ENCODE measurements at regions not wholly inside any gene's neighbourhood (a gene's known extent, or its start where the extent isn't known, plus 50 kb on each side); places are given as distances from the start of the nearest gene placed in this dataset.
"Not testable (repeated sequence)": the region's sequence is repeated elsewhere in the genome, so short reads cannot be mapped to it uniquely, and the experiment has no call there.

DNA sequence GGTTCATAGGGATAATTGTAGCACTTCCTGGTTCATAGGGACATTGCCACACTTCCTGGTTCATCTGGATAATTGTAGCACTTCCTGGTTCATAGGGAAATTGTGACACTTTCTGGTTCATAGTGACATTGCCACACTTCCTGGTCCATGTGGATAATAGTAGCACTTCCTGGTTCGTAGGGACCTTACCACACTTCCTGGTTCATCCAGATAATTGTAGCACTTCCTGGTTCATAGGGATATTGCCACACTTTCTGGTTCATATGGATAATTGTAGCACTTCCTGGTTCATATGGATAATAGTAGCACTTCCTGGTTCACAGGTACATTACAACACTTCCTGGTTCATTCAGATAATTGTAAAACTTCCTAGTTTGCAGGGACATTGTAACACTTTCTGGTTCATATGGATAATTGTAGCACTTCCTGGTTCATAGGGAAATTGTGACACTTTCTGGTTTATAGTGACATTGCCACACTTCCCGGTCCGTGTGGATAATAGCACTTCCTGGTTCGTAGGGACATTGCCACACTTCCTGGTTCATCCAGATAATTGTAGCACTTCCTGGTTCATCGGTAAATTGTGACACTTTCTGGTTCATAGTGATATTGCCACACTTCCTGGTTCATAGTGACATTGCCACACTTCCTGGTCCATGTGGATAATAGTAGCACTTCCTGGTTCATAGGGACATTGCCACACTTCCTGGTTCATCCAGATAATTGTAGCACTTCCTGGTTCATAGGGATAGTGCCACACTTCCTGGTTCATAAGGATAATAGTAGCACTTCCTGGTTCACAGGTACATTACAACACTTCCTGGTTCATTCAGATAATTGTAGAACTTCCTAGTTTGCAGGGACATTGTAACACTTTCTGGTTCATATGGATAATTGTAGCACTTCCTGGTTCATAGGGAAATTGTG, 60.8 kb upstream of the CD99 start:
- H3K36me3 ChIP-seq (ENCODE audit: control insufficient read depth, insufficient read depth, low read length); intact Hi-C loops (cut with micrococcal nuclease); H4K91ac ChIP-seq (ENCODE audit: insufficient read depth, low read depth, low read length); H3K4ac ChIP-seq (ENCODE audit: low read depth, low read length); dilution Hi-C loops (cut with HindIII; ENCODE audit: low sequenced_read_pairs, unreplicated experiment); H3K9ac ChIP-seq (ENCODE audit: low read depth, low read length); BruUV-seq (replicated peaks); H3K56ac ChIP-seq (ENCODE audit: extremely low read depth, insufficient read depth, low read length); H2AFZ ChIP-seq (replicated peaks; ENCODE audit: low read length, poor library complexity); H3K14ac ChIP-seq (replicated peaks; ENCODE audit: low read depth, low read length); H2BK5ac ChIP-seq (ENCODE audit: low read depth, low read length, poor library complexity, severe bottlenecking); H3K79me1 ChIP-seq (ENCODE audit: low read depth in 1 of 2, low read length in 2 of 2); H3K27me3 ChIP-seq (ENCODE audit: control insufficient read depth, insufficient read depth, low read length); H3K23ac ChIP-seq (ENCODE audit: low read depth, low read length); CTCF ChIA-PET; H3K18ac ChIP-seq (ENCODE audit: low read depth, low read length); H3K9me3 ChIP-seq (ENCODE audit: control insufficient read depth, insufficient read depth, low read length); POLR2A ChIA-PET (ENCODE audit: unreplicated experiment); H2AK9ac ChIP-seq (replicated peaks; ENCODE audit: low read depth, low read length, poor library complexity); H3K4me2 ChIP-seq (ENCODE audit: low read depth, low read length); H3K27ac ChIP-seq (ENCODE audit: insufficient read depth, low read length); H3K4me3 ChIP-seq (ENCODE audit: insufficient read depth, low read depth, low read length); DNase-seq; H3K9me1 ChIP-seq (ENCODE audit: insufficient read depth, low read length); H2BK120ac ChIP-seq (ENCODE audit: low read depth, low read length); H2BK20ac ChIP-seq (ENCODE audit: low read depth, low read length); ATAC-seq (ENCODE audit: low read depth); H2AK5ac ChIP-seq (ENCODE audit: low read depth, low read length); in situ Hi-C loops (cut with MboI; ENCODE audit: low sequenced_read_pairs); H2BK15ac ChIP-seq (ENCODE audit: low read depth, low read length); H3K4me1 ChIP-seq (ENCODE audit: control insufficient read depth, insufficient read depth, low read length); H4K20me1 ChIP-seq (ENCODE audit: insufficient read depth, low read length): not testable (repeated sequence)
- Histone ChIP-seq H4K5ac (ENCODE audit: low read depth, low read length) (0 out of 2 replicates have a peak overlapping the region, but pooled peaks have one; percentile 40), H4K8ac (ENCODE audit: low read depth in 2 of 2, low read length in 2 of 2) (peak overlapping the region; percentile 60 to 76; a peak in 2 of 4 replicates)
- no CpG with 5 or more reads among the region's 5 CpGs for WGBS, 2 experiments (ENCODE audit: extremely low coverage in 2 of 2, insufficient read length in 1 of 2)
